Astrocyte of the spinal cord (primary cell): ENCODE measurements at regions not wholly inside any gene's neighbourhood (a gene's known extent, or its start where the extent isn't known, plus 50 kb on each side); places are given as distances from the start of the nearest gene placed in this dataset.
"Not testable (repeated sequence)": the region's sequence is repeated elsewhere in the genome, so short reads cannot be mapped to it uniquely, and the experiment has no call there.

Experiments
- DNase-seq: peaks from one replicate; pipeline ENCODE4 v3.0.0; 2011; ENCODE audit warnings: low read depth, low spot score
- H3K4me3 ChIP-seq: 2 replicates; pipeline ENCODE4 v1.5.1; 2011; ENCODE audit warnings: low read depth, mild to moderate bottlenecking, low read length, moderate library complexity
- CTCF ChIP-seq: IDR thresholded peaks from 2 replicates; pipeline ENCODE4 v1.5.1; 2012; ENCODE audit warnings: low read depth, mild to moderate bottlenecking, low read length, inconsistent platforms
- in situ Hi-C: cut with HindIII; loops from 2 replicates; pipeline ENCODE4 v1.10.0; 2017; ENCODE audit warnings: low sequenced_read_pairs

DNA sequence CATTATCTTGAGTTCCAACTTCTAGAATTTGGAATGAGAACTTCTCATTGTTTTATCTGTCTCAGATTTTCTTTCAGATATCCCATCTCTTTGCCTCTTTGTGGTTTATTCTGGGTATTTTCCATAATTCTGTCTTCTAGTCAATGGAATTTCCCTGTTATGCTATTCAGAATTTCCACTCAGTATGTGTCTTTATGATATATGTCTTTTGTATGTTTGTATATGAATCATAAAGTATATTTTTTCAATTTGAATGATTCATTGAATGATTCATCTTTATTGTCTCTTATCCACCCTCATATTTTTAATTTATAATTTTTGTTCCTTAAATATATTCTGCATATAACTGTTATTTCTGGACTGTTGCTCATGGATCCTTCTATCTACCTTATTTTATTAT is 729.7 kb upstream of the GOT2 start:
- no peak overlapping the region for H3K4me3 ChIP-seq
- no peak for DNase-seq
- TF ChIP-seq CTCF, result no peak
- in situ Hi-C loops, result no loop called here

DNA sequence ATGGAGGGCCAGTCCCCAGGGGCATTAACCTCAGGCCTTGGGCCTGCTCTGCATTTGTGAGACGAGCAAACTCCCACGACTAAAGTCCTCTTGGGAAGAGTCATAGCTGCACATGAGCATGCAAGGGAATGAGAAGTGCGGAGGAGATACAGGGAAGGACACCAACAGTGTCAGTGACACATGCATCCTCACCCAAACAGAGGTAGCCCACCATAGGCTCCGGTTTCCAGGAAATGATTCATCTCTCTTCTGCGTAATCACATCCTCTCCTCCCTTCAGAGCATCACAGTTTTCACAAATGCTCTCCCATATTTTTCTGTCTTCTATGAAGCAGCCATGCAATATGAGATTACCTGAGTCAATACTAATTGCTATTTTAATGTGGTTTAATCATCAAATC is 725.7 kb upstream of the GOT2 start:
- peak; percentile 29 for DNase-seq
- in situ Hi-C loops, result no loop called here
- TF ChIP-seq CTCF, result no peak
- H3K4me3 ChIP-seq, result no peak overlapping the region

DNA sequence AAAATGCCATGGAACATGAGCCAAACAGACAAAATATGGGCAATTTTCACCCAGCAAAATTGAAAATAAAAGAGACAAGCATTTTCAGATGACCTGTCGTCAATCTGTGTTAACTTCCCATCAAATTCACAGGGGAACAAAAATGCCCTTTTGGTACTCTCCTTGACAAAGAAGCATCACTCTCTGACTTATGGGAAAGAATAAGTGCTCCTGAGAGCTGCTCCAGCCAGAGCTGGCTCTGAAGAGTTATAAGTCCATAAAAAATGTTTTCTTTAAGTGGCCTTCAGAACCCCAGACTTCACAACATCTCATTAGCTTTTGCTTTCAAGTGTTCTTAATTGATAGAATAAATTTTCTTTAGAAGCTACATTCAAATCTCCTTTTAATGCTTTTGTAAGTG is 721.4 kb upstream of the GOT2 start:
- in situ Hi-C loops, result no loop called here
- TF ChIP-seq CTCF, result no peak
- H3K4me3 ChIP-seq, result no peak overlapping the region
- no peak for DNase-seq

DNA sequence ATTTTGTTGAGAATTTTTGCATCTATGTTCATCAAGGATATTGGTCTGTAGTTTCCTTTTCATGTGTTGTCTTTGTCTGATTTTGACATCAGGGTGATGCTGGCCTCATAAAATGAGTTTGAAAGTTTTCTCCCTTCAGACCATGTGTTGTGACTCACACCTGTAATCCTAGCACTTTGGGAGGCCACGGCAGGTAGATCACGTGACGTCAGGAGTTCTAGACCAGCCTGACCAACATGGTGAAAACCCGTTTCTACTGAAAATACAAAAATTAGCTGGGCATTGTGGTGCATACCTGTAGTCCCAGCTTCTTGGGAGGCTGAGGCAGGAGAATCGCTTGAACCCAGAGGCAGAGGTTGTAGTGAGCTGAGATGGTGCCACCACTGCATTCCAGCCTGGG is 716.4 kb upstream of the GOT2 start:
- in situ Hi-C loops, DNase-seq, H3K4me3 ChIP-seq: not testable (repeated sequence)

DNA sequence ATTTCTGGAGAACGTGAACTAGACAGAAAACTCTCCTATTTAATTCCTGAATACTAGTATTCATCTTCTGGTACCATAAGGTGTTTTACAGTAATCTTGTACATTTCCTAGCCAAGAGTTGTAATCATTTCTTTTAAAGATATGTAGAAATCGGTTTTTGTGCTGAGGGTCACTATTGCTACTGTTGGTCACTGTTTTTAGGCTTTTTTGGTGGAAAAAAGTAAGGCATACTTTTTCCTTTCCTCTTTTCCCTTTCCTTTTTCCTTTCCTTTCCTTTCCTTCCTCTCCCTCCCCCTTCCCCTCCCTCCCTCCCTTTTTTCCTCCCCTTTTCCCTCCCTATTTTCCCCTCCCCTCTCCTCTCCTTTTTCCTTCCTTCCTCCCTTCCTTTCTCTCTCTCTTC is 706.4 kb upstream of the GOT2 start:
- DNase-seq, result no peak
- TF ChIP-seq CTCF, result no peak
- H3K4me3 ChIP-seq, result no peak overlapping the region
- in situ Hi-C loops, result no loop called here

- in situ Hi-C loops, result no loop called here
- H3K4me3 ChIP-seq, result no peak overlapping the region
- DNase-seq, result no peak
- TF ChIP-seq CTCF, result no peak
Observed at GRCh38 chr16:59432896-59433295, 698.8 kb upstream of the GOT2 start.

GRCh38 chr16:59432276-59432675 is 698.2 kb upstream of the GOT2 start:
- H3K4me3 ChIP-seq, result no peak overlapping the region
- no peak for TF ChIP-seq CTCF
- in situ Hi-C loops, result no loop called here
- no peak for DNase-seq
